GM23248 (cell line): ENCODE measurements at regions not wholly inside any gene's neighbourhood (a gene's known extent, or its start where the extent isn't known, plus 50 kb on each side); places are given as distances from the start of the nearest gene placed in this dataset.

Experiments
- EZH2 ChIP-seq: fragments of 200-600 bp; sonication (generic); IDR thresholded peaks from 2 replicates; pipeline ENCODE4 v1.6.1; 2018; ENCODE audit warnings: antibody characterized with exemption, mild to moderate bottlenecking; ENCODE audit not compliant: insufficient read depth, poor library complexity, severe bottlenecking
- EZH2phosphoT487 ChIP-seq: fragments of 200-600 bp; sonication (generic); IDR thresholded peaks from 2 replicates; pipeline ENCODE4 v1.6.1; 2018; ENCODE audit warnings: antibody characterized with exemption, moderate library complexity, mild to moderate bottlenecking, low read depth; ENCODE audit not compliant: insufficient read depth

GRCh38 chr4:153067376-153067775, 131.3 kb downstream of the FHDC1 start:
- TF ChIP-seq EZH2phosphoT487 (no peak), EZH2 (no peak)
